ENCODE measurements at regions not wholly inside any gene's neighbourhood (a gene's known extent, or its start where the extent isn't known, plus 50 kb on each side); places are given as distances from the start of the nearest gene placed in this dataset.

- Histone ChIP-seq H3K9me3 (ENCODE audit: control insufficient read depth, insufficient read depth, low read depth, low read length) (no peaks in the 10 kb centered on the region), H2AFZ (ENCODE audit: low read length) (no peak overlapping the region), H3K4me3 (replicated peaks in 1 of 4; ENCODE audit: control extremely low read depth in 1 of 4, insufficient read depth in 1 of 4, low read depth in 3 of 4, low read length in 4 of 4) (no peak overlapping the region), H3K27me3 (ENCODE audit: control insufficient read depth, insufficient read depth, low read length) (no peaks in the 10 kb centered on the region), H4K20me1 (ENCODE audit: control insufficient read depth, extremely low read depth, insufficient read depth, low read length) (no peaks in the 10 kb centered on the region), H3K4me1 (ENCODE audit: control insufficient read depth, extremely low read depth, insufficient read depth, low read length) (no peaks in the 10 kb centered on the region), H3K79me2 (ENCODE audit: control insufficient read depth, insufficient read depth, low read length) (no peaks in the 10 kb centered on the region), H3K4me2 (ENCODE audit: extremely low read depth, insufficient read depth, low read length) (no peak overlapping the region), H3K36me3 (ENCODE audit: control insufficient read depth, insufficient read depth, low read length) (no peaks in the 10 kb centered on the region), H3K9ac (ENCODE audit: insufficient read depth, low read length) (no peak overlapping the region), H3K27ac (ENCODE audit: insufficient read depth, low read length) (no peak overlapping the region)
- DNase-seq (ENCODE audit: low read depth in 2 of 2): no peak
- TF ChIP-seq CTCF (conservative IDR thresholded peaks at IDR 0.05 in 1 of 2, IDR thresholded peaks at IDR 0.05 in 1 of 2; ENCODE audit: low read depth in 1 of 2, low read length in 2 of 2) (no peak), EZH2 (IDR thresholded peaks at IDR 0.05; ENCODE audit: low read length, missing control alignments) (no peak)
Measured at GRCh38 chr2:149797030-149797429, 209.5 kb upstream of the MMADHC start.

- Histone ChIP-seq H2AFZ (ENCODE audit: low read length) (no peak overlapping the region), H3K27ac (ENCODE audit: insufficient read depth, low read length) (no peak overlapping the region), H3K79me2 (ENCODE audit: control insufficient read depth, insufficient read depth, low read length) (no peaks in the 10 kb centered on the region), H3K36me3 (ENCODE audit: control insufficient read depth, insufficient read depth, low read length) (no peaks in the 10 kb centered on the region), H3K9ac (ENCODE audit: insufficient read depth, low read length) (no peak overlapping the region), H3K4me1 (ENCODE audit: control insufficient read depth, extremely low read depth, insufficient read depth, low read length) (no peaks in the 10 kb centered on the region), H3K27me3 (ENCODE audit: control insufficient read depth, insufficient read depth, low read length) (no peaks in the 10 kb centered on the region), H3K9me3 (ENCODE audit: control insufficient read depth, insufficient read depth, low read depth, low read length) (no peaks in the 10 kb centered on the region), H3K4me3 (replicated peaks in 1 of 4; ENCODE audit: control extremely low read depth in 1 of 4, insufficient read depth in 1 of 4, low read depth in 3 of 4, low read length in 4 of 4) (no peak overlapping the region), H3K4me2 (ENCODE audit: extremely low read depth, insufficient read depth, low read length) (no peak overlapping the region), H4K20me1 (ENCODE audit: control insufficient read depth, extremely low read depth, insufficient read depth, low read length) (no peaks in the 10 kb centered on the region)
- TF ChIP-seq CTCF (conservative IDR thresholded peaks at IDR 0.05 in 1 of 2, IDR thresholded peaks at IDR 0.05 in 1 of 2; ENCODE audit: low read depth in 1 of 2, low read length in 2 of 2) (no peak), EZH2 (IDR thresholded peaks at IDR 0.05; ENCODE audit: low read length, missing control alignments) (no peak)
- no peak for DNase-seq (ENCODE audit: low read depth in 2 of 2)
Measured at GRCh38 chr2:149789549-149789948, 202.0 kb upstream of the MMADHC start.

- no peaks in the 10 kb centered on the region for H4K20me1 ChIP-seq (ENCODE audit: control insufficient read depth, extremely low read depth, insufficient read depth, low read length)
- H2AFZ ChIP-seq (ENCODE audit: low read length): no peak overlapping the region
- H3K9ac ChIP-seq (ENCODE audit: insufficient read depth, low read length): no peak overlapping the region
- no peak overlapping the region for H3K27ac ChIP-seq (ENCODE audit: insufficient read depth, low read length)
- no peaks in the 10 kb centered on the region for H3K27me3 ChIP-seq (ENCODE audit: control insufficient read depth, insufficient read depth, low read length)
- no peak for DNase-seq (ENCODE audit: low read depth in 2 of 2)
- H3K4me2 ChIP-seq (ENCODE audit: extremely low read depth, insufficient read depth, low read length): no peak overlapping the region
- TF ChIP-seq EZH2 (IDR thresholded peaks at IDR 0.05; ENCODE audit: low read length, missing control alignments): no peak
- TF ChIP-seq CTCF (conservative IDR thresholded peaks at IDR 0.05 in 1 of 2, IDR thresholded peaks at IDR 0.05 in 1 of 2; ENCODE audit: low read depth in 1 of 2, low read length in 2 of 2): no peak
- H3K4me1 ChIP-seq (ENCODE audit: control insufficient read depth, extremely low read depth, insufficient read depth, low read length): no peaks in the 10 kb centered on the region
- no peak overlapping the region for H3K4me3 ChIP-seq (replicated peaks in 1 of 4; ENCODE audit: control extremely low read depth in 1 of 4, insufficient read depth in 1 of 4, low read depth in 3 of 4, low read length in 4 of 4)
- no peaks in the 10 kb centered on the region for H3K9me3 ChIP-seq (ENCODE audit: control insufficient read depth, insufficient read depth, low read depth, low read length)
- H3K36me3 ChIP-seq (ENCODE audit: control insufficient read depth, insufficient read depth, low read length): no peaks in the 10 kb centered on the region
- no peaks in the 10 kb centered on the region for H3K79me2 ChIP-seq (ENCODE audit: control insufficient read depth, insufficient read depth, low read length)
Measured at GRCh38 chr2:149787206-149787605, 199.6 kb upstream of the MMADHC start.

Measured in fibroblast of lung (primary cell).